K562 (cell line): ENCODE measurements at regions not wholly inside any gene's neighbourhood (a gene's known extent, or its start where the extent isn't known, plus 50 kb on each side); places are given as distances from the start of the nearest gene placed in this dataset.

Source experiments
- CHD1 ChIP-seq: fragments of 200-600 bp; sonication (generic); IDR thresholded peaks from one replicate; pipeline ENCODE4 v1.6.1; 2012; ENCODE audit warnings: mild to moderate bottlenecking, moderate library complexity, low read length, inconsistent platforms
- CTCF ChIP-seq, 3 experiments: IDR thresholded peaks in 2 of 3; conservative IDR thresholded peaks in 1 of 3; 2 replicates each; pipeline ENCODE4 v1.5.1; 2011 to 2012; ENCODE audit warnings: low read length in 3 of 3, mild to moderate bottlenecking in 3 of 3, control low read depth in 2 of 3, improper control_type of control experiment in 1 of 3, inconsistent platforms in 1 of 3, low read depth in 1 of 3, mixed read lengths in 1 of 3, moderate library complexity in 1 of 3; ENCODE audit not compliant: insufficient read depth in 2 of 3
- EZH2 ChIP-seq: IDR thresholded peaks from 2 replicates; pipeline ENCODE4 v1.6.1; 2012; ENCODE audit warnings: low read depth, mild to moderate bottlenecking, inconsistent platforms, low read length, borderline replicate concordance
- IRF1 ChIP-seq: sonication (generic); formaldehyde crosslinking; IDR thresholded peaks from 2 replicates; pipeline ENCODE4 v1.8.0; 2022; ENCODE audit warnings: missing genetic modification reagents, mild to moderate bottlenecking, borderline replicate concordance
- MYBL2 ChIP-seq, 2 experiments: fragments of 450-650 bp in 1 of 2; sonication (generic) in 1 of 2; formaldehyde crosslinking in 1 of 2; IDR thresholded peaks; 2 replicates each; pipeline versions ENCODE4 v1.6.1 to v1.8.1; 2017 to 2022; ENCODE audit warnings: borderline replicate concordance in 1 of 2, inconsistent platforms in 1 of 2, low read depth in 1 of 2, mild to moderate bottlenecking in 1 of 2, missing genetic modification reagents in 1 of 2, moderate library complexity in 1 of 2
- NR1H2 ChIP-seq: sonication (generic); formaldehyde crosslinking; IDR thresholded peaks from 2 replicates; pipeline ENCODE4 v1.4.0; 2020; ENCODE audit warnings: mild to moderate bottlenecking, missing genetic modification reagents
- PCBP1 ChIP-seq: fragments of 200-400 bp; formaldehyde crosslinking; IDR thresholded peaks from 2 replicates; pipeline ENCODE4 v1.6.1; 2018; ENCODE audit warnings: mild to moderate bottlenecking, low read depth, low read length; ENCODE audit not compliant: poor library complexity, severe bottlenecking
- RNF2 ChIP-seq: sonication (generic); IDR thresholded peaks from 2 replicates; pipeline ENCODE4 v1.6.1; 2016
- SIX5 ChIP-seq, 2 experiments: IDR thresholded peaks; 2 replicates each; pipeline ENCODE4 v1.6.1; 2011; ENCODE audit warnings: low read length in 2 of 2, borderline replicate concordance in 1 of 2, low read depth in 1 of 2, mild to moderate bottlenecking in 1 of 2, moderate library complexity in 1 of 2; ENCODE audit not compliant: insufficient read depth in 1 of 2
- SMARCA4 ChIP-seq: fragments of 450-650 bp; IDR thresholded peaks from 2 replicates; pipeline ENCODE4 v1.6.1; 2016

- TF ChIP-seq NR1H2 (CRISPR knock-in tag) (no peak), SMARCA4 (no peak), SIX5 (IDR thresholded peaks at IDR 0.05; ENCODE audit: borderline replicate concordance in 1 of 2, insufficient read depth in 1 of 2, low read depth in 1 of 2, low read length in 2 of 2) (no peak), CHD1 (no peak), EZH2 (no peak), MYBL2 (IDR thresholded peaks at IDR 0.05; ENCODE audit: low read depth) (no peak), MYBL2 (CRISPR knock-in tag; IDR thresholded peaks at IDR 0.05; ENCODE audit: borderline replicate concordance) (no peak), RNF2 (no peak), CTCF (IDR thresholded peaks at IDR 0.05 in 2 of 3, conservative IDR thresholded peaks at IDR 0.05 in 1 of 3; ENCODE audit: insufficient read depth in 2 of 3, low read depth in 1 of 3, low read length in 3 of 3) (no peak), IRF1 (CRISPR knock-in tag) (no peak), PCBP1 (no peak)
Observed at GRCh38 chr10:88115407-88115806, 252.0 kb downstream of the PTEN start.
